ENCODE measurements at regions not wholly inside any gene's neighbourhood (a gene's known extent, or its start where the extent isn't known, plus 50 kb on each side); places are given as distances from the start of the nearest gene placed in this dataset.

DNA sequence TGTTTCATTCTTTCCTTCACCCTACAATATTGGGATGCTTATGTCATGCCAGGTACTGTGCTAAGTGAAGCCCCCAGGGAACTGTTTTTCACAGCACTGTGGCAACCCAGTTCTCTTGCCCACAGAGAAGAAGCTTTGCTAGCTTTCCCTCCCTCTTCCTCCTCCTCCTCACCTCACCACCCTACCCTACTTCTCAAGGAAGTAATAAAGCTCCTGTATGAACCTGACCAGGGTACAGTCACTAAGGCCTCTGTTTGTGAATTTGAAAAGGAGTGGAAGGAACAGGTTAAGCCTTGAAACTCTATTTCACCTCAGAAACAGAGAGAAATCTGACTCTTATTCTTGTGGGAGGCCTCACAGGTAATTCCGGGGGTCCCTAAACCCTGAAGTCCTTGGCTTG is 219.4 kb upstream of the RADX start:
- Histone ChIP-seq H3K9me3 (no peaks in the 10 kb centered on the region), H3K4me3 (no peak overlapping the region), H3K27me3 (no peaks in the 10 kb centered on the region), H3K4me1 (no peaks in the 10 kb centered on the region), H3K36me3 (no peaks in the 10 kb centered on the region), H3K27ac (no peak overlapping the region)
- DNase-seq = no peak
- TF ChIP-seq, protein P1, sequence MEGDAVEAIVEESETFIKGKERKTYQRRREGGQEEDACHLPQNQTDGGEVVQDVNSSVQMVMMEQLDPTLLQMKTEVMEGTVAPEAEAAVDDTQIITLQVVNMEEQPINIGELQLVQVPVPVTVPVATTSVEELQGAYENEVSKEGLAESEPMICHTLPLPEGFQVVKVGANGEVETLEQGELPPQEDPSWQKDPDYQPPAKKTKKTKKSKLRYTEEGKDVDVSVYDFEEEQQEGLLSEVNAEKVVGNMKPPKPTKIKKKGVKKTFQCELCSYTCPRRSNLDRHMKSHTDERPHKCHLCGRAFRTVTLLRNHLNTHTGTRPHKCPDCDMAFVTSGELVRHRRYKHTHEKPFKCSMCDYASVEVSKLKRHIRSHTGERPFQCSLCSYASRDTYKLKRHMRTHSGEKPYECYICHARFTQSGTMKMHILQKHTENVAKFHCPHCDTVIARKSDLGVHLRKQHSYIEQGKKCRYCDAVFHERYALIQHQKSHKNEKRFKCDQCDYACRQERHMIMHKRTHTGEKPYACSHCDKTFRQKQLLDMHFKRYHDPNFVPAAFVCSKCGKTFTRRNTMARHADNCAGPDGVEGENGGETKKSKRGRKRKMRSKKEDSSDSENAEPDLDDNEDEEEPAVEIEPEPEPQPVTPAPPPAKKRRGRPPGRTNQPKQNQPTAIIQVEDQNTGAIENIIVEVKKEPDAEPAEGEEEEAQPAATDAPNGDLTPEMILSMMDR (IDR thresholded peaks at IDR 0.05) = no peak
- intact Hi-C loops (cut with DNase I; ENCODE audit: low total_unique reads) = no loop called here

DNA sequence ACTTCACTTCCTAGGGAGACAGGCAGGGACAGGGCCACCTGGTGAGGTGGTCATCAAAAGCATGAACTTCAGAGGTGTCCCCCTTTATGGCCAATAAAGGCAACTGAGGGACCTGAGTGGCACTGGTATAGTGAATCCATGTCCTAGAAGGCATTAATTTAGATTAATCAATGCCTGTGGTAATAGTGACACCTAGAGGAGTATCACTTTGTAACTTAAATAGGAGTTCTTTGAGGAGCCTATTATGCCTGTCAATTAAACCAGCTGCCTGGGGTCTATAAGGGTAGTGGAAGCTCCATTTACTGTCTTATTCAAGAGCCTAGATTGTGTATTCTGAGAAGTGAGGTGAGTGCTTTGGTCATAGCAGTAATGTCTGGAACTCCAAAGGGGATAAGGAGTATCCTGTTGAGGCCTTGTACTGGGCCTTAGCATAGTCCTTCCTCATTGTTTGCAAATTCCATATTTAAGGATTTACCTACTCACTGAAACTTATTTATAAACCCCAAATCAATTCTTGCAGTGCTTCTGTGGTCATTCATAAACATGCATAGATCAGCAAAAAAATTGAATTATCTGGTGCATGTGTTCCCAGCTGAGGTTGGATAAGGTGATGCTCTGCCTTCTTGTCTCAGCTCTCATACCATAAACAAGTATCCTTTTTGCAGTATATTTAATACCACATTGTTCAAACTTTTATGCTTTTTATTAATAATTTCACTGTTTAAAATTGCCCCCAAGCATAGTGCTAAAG is 213.8 kb upstream of the RADX start:
- H3K27ac ChIP-seq = no peak overlapping the region
- H3K9me3 ChIP-seq = no peaks in the 10 kb centered on the region
- intact Hi-C loops (cut with DNase I; ENCODE audit: low total_unique reads) = no loop called here
- H3K4me1 ChIP-seq = no peaks in the 10 kb centered on the region
- TF ChIP-seq, protein P1 (IDR thresholded peaks at IDR 0.05) = no peak
- H3K36me3 ChIP-seq = no peaks in the 10 kb centered on the region
- H3K27me3 ChIP-seq = no peaks in the 10 kb centered on the region
- H3K4me3 ChIP-seq = no peak overlapping the region
- DNase-seq = no peak

DNA sequence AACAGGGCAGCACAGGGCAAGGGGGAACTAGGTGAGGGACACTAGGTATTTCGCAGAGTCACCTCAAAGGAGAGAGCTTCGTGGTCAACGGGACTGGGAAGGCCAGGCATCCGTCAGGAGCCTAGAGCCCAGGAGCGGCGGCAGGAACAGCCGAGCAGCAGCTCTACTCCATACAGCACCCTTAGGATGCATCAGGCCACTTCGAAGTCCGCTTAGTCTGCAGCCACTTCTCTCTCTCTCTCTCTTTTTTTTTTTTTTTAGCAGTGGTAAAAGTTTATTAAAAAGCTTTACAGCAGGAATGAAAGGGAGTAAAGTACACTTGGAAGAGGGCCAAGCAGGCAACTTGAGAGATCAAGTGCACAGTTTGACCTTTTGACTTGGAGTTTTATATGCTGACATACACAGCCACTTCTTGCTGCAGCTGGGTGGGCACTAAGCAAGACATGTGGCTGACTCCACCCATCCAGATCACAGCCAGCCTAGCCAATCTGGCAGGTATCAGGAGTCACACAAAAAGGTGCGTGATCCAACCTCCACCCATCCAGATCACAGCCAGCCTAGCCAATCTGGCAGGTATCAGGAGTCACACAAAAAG is 209.7 kb upstream of the RADX start:
- H3K4me3 ChIP-seq = no peak overlapping the region
- intact Hi-C loops (cut with DNase I; ENCODE audit: low total_unique reads) = no loop called here
- H3K27ac ChIP-seq = no peak overlapping the region
- H3K36me3 ChIP-seq = no peaks in the 10 kb centered on the region
- TF ChIP-seq, protein P1 (IDR thresholded peaks at IDR 0.05) = no peak
- H3K27me3 ChIP-seq = no peaks in the 10 kb centered on the region
- no peak for DNase-seq
- H3K9me3 ChIP-seq = no peaks in the 10 kb centered on the region
- H3K4me1 ChIP-seq = no peaks in the 10 kb centered on the region

DNA sequence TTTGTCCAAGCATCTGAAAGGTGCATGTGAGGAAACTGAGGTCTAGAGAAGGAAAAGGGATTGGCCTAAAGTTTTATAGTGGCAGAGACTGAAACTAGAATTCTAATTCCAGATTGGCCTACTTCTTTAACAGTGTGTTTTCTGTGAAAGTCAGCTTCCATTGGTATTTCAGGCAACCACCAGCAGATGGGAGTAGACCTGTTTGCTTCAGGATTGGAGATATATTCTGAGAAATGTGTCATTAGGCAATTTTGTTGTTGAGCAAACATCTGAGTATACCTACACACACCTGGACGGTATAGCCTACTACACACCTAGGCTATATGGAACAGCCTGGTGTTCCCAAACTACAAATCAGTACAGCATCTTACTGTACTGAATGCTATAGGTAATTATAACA is 207.3 kb upstream of the RADX start:
- H3K4me3 ChIP-seq = no peak overlapping the region
- H3K27ac ChIP-seq = no peak overlapping the region
- DNase-seq = no peak
- H3K4me1 ChIP-seq = no peaks in the 10 kb centered on the region
- TF ChIP-seq, protein P1 (IDR thresholded peaks at IDR 0.05) = no peak
- H3K36me3 ChIP-seq = no peaks in the 10 kb centered on the region
- intact Hi-C loops (cut with DNase I; ENCODE audit: low total_unique reads) = no loop called here
- H3K9me3 ChIP-seq = no peaks in the 10 kb centered on the region
- no peaks in the 10 kb centered on the region for H3K27me3 ChIP-seq

DNA sequence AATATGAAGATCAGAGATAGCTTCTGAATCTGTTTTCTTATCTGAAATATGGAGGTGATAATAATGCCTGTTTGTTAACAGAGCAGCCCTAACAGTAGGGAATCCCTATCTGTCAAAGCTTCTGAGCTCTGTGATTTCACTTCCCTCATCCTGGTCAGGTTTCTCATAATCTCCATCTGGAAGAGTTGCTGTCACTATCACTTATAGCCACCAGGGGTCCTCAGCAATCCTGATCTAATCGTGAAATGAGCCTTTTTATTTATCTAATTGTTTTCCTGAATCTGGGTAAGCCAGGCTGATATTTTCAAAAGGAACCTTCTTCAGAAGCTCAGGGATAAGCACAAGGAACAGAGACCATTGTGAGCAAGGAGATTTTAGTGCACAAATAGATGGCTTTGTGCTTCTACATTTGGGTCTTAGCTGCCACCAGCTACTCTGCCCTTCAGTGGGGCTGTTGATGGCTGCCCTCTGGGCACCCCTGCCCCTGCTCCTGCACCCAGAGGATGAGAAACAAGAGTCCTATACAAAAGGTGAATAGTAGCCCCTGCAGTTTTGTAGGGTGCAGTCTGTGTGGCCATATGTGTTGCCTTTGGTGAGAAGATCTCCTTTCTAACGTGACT is 196.4 kb upstream of the RADX start:
- no peaks in the 10 kb centered on the region for H3K9me3 ChIP-seq
- H3K27me3 ChIP-seq = no peaks in the 10 kb centered on the region
- TF ChIP-seq, protein P1 (IDR thresholded peaks at IDR 0.05) = peak in 1 of 2 experiments; percentile 23
- no peaks in the 10 kb centered on the region for H3K36me3 ChIP-seq
- no peak for DNase-seq
- intact Hi-C loops (cut with DNase I; ENCODE audit: low total_unique reads) = no loop called here
- no peak overlapping the region for H3K4me3 ChIP-seq
- H3K4me1 ChIP-seq = no peaks in the 10 kb centered on the region
- no peak overlapping the region for H3K27ac ChIP-seq

All from tibial artery (tissue), 4 donors.